Pancreas (tissue), 10 donors: ENCODE measurements at regions not wholly inside any gene's neighbourhood (a gene's known extent, or its start where the extent isn't known, plus 50 kb on each side); places are given as distances from the start of the nearest gene placed in this dataset.

Source experiments
- ATAC-seq, 4 donors: fragments of 200-7000 bp; cut with Tn5 transposase; one replicate each; pipeline versions ENCODE4 v1.8.0 to v1.9.1; 2020; ENCODE audit warnings: mild to moderate bottlenecking in 4 of 4, moderate library complexity in 4 of 4
- DNase-seq, 6 donors: peaks; one replicate each; pipeline ENCODE4 v3.0.0-alpha.2; 2020
- FAIRE-seq: peaks from 2 replicates; lab custom pipeline; 2012; peaks lifted over from hg19 to GRCh38; lab: Jason Lieb, UNC
- H3K27ac ChIP-seq, 4 donors: fragments of 200-600 bp; sonication (generic); 1 replicate in 3 of 4; 2 replicates in 1 of 4; pipeline versions ENCODE4 v1.5.0 to v1.8.0; 2020
- H3K27me3 ChIP-seq, 4 donors: fragments of 200-600 bp; one replicate each; pipeline ENCODE4 v1.8.0; 2021
- H3K36me3 ChIP-seq, 3 donors: fragments of 200-600 bp; sonication (generic) in 1 of 3; one replicate each; pipeline versions ENCODE4 v1.5.0 to v1.8.0; 2020 to 2021
- H3K4me1 ChIP-seq, 3 donors: fragments of 200-600 bp; one replicate each; pipeline ENCODE4 v1.8.0; 2021
- H3K4me3 ChIP-seq, 4 donors: fragments of 200-600 bp; sonication (generic) in 2 of 4; one replicate each; pipeline versions ENCODE4 v1.5.0 to v1.8.0; 2020 to 2021
- H3K9me3 ChIP-seq, 4 donors: fragments of 200-600 bp; one replicate each; pipeline ENCODE4 v1.8.0; 2021
- WGBS, 2 donors: extraction: QIAGEN DNeasy Blood & Tissue Kit; methylation state at CpG; one replicate each; pipeline ENCODE4 v1.1.7; 2013; 5-methylcytosine and 5-hydroxymethylcytosine counted together
- intact Hi-C, 3 donors: fragments of 100-400 bp; cut with DNase I; formaldehyde crosslinking; loops; one replicate each; pipeline versions ENCODE4 v1.11.1 to v1.14.2; 2022
- TF ChIP-seq, protein P1 (sequence below), 4 donors: fragments of 200-600 bp; sonication (generic) in 3 of 4; IDR thresholded peaks; one replicate each; pipeline versions ENCODE4 v1.5.0 to v1.8.0; 2021; ENCODE audit warnings: antibody characterized with exemption in 4 of 4
- donor health status: healthy with polysubstance abuse.
- donor health status: DM: no; HTN: no; CAD: no; lungs with moderate emphysema.
- donor health status: DM: no; HTN: no; CAD: no.
- donor health status: control.
- donor health status: control.
- donor health status: Bipolar disorder and iron deficiency.
- donor health status: DM: yes; HTN: yes; CAD: no.
- donor health status: DM: no; HTN: no; CAD: no.
- donor health status: DM: no; HTN: no; CAD: no.
- donor health status: DM: yes; HTN: yes; CAD: no.

DNA sequence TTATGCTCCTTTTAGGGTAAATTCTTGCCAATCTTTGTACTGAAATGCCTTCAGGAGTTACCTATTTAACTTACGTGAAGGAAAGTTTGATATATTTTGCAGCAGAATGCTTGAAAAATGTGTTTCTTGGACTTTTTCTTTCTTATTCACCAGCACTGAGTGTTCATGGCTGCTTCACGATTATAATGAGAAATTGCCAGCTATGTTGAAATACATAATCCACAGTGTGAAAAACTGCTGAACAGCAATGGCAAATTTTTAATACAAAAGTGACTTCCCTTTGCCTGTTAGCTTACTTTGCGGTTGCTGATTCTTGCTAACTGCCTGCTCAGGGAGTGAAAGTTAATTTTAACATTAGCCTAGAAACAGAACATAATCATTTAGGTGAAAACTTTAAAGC lies 153.8 kb upstream of the SLC4A4 start:
- intact Hi-C loops = no loop called here
- 43 to 45% methylated on average over 3 of the region's 3 CpGs for WGBS, 2 donors
- DNase-seq = no peak

DNA sequence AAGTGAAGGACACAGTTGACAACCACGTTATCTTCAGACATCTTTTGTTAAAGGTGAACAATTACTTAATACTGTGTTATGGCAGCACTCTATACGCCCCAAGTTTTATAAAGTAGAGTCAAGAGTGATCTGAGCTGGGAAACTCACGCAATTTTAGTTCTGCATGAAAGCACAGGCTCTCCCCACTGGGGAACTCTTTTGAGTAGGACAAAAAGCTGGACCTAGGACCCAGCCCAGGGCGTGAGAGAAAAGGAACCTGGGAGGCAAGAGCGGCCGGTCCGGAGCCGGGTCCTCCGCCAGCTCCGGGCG lies 152.6 kb upstream of the SLC4A4 start:
- FAIRE-seq = no peak
- WGBS, 2 donors = 1% methylated on average over 11 of the region's 11 CpGs
- H3K27me3 ChIP-seq = no peaks in the 10 kb centered on the region
- H3K27ac ChIP-seq = peak overlapping the region in 3 of 4 donors; percentile 86 to 89 (median 88)
- peaks cover 0 to 14% (median 12%) of the 10 kb centered on the region in 3 donors for H3K4me1 ChIP-seq
- DNase-seq = peak in 1 of 6 donors; percentile 81
- intact Hi-C loops = no loop called here
- peak overlapping the region in 3 of 4 donors; percentile 69 to 77 (median 71) for H3K4me3 ChIP-seq
- TF ChIP-seq, protein P1, sequence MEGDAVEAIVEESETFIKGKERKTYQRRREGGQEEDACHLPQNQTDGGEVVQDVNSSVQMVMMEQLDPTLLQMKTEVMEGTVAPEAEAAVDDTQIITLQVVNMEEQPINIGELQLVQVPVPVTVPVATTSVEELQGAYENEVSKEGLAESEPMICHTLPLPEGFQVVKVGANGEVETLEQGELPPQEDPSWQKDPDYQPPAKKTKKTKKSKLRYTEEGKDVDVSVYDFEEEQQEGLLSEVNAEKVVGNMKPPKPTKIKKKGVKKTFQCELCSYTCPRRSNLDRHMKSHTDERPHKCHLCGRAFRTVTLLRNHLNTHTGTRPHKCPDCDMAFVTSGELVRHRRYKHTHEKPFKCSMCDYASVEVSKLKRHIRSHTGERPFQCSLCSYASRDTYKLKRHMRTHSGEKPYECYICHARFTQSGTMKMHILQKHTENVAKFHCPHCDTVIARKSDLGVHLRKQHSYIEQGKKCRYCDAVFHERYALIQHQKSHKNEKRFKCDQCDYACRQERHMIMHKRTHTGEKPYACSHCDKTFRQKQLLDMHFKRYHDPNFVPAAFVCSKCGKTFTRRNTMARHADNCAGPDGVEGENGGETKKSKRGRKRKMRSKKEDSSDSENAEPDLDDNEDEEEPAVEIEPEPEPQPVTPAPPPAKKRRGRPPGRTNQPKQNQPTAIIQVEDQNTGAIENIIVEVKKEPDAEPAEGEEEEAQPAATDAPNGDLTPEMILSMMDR (IDR thresholded peaks at IDR 0.05) = no peak
- no peaks in the 10 kb centered on the region for H3K9me3 ChIP-seq
- no peak for ATAC-seq
- H3K36me3 ChIP-seq = no peaks in the 10 kb centered on the region

More for the DNA sequence above, 153.8 kb upstream of the SLC4A4 start:
- Histone ChIP-seq H3K27ac (peak overlapping the region in 3 of 4 donors; percentile 39 to 89 (median 88)), H3K4me3 (no peak overlapping the region), H3K27me3 (no peaks in the 10 kb centered on the region), H3K36me3 (no peaks in the 10 kb centered on the region), H3K4me1 (peaks cover 0 to 14% (median 12%) of the 10 kb centered on the region in 3 donors), H3K9me3 (no peaks in the 10 kb centered on the region)
- no peak for ATAC-seq
- FAIRE-seq = no peak
- TF ChIP-seq, protein P1 (IDR thresholded peaks at IDR 0.05) = no peak

DNA sequence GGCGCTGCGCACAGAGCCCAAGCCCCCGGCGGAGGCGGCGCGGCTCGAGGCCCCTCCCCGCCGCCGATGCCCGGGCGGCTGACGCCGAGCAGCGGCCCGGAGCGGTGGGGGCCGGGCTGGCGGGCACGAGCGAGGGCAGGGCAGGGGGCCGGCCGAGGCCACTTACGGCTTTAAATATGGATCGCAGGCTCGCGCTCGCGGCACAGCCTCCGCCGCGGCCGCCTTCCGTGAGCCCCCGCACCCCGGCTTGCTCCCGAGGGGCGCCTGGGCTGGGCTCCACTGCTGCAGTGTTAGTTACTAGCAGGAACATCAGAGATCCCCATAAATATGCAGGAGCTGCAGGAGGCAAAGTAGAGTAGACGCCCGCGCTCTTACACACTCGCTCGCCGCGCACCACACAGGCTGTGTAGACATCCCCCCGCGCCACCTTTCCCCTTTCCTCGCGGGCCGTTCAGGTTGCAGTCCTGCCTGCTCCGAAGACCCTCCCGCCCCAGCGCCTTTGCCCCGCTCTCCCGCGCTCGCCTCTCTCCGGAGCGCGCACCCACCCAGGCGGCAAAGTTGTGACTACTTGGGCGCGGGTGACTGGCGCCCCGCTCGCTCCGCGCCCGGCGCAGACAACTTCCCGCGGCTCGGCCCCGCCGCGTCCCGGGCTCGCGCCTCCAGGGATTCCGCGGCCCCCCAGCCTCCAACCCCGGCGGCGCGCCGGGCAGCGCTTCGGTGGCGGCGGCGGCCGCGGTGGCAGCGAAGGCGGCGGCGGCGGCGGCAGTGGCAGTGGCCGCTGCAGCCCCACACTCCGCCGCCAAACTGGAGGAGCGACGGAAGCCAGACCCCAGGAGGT lies 152.0 kb upstream of the SLC4A4 start:
- intact Hi-C loops = no loop called here
- no peaks in the 10 kb centered on the region for H3K9me3 ChIP-seq
- ATAC-seq = peak; percentile 86 to 90 (median 88)
- 0 to 1% methylated on average over 88 to 105 of the region's 105 CpGs for WGBS, 2 donors
- no peaks in the 10 kb centered on the region for H3K27me3 ChIP-seq
- H3K4me1 ChIP-seq = peaks cover 0 to 14% (median 12%) of the 10 kb centered on the region in 3 donors
- peak overlapping the region; percentile 66 to 89 (median 87) for H3K27ac ChIP-seq
- H3K36me3 ChIP-seq = no peaks in the 10 kb centered on the region
- FAIRE-seq = no peak
- TF ChIP-seq, protein P1 (IDR thresholded peaks at IDR 0.05) = no peak
- DNase-seq = peak in 5 of 6 donors; percentile 67 to 88 (median 78)
- H3K4me3 ChIP-seq = peak overlapping the region; percentile 67 to 77 (median 70)

DNA sequence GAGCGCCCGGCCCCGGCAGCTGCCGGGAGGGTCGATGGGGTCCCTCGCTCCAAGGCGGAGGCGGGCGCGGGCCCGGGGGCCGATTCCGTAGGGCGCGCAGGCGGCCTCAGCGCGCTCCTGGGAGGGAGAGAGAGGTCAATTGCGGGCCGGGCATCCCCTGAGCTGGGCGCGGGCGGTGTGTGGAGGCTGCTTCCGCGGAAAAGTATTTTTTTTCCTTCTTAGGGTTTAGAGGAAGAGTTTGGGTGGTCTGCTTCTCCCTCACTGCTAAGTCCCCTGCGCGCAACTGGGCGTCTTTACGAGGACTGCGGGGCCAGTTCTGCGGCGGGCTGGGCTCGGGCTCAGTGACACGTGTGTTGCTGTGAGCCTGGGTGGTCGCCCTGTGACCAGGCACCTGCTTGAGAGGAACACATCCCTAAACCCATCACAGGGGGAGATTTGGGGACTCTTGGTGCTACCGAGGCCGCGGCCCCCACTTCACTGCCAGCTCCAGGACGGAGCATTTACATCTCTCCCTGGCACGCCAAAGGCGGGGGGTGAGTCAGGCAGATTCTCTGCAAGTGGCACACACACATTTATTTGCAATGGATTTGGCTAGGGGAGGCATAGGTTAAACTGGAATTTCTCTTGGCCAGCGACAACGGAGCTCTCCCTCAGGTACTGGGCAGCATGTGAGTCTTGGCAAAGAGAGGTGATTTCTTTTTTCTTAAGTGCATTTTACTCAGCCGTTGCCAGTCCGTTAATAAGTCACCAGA lies 151.2 kb upstream of the SLC4A4 start:
- peak overlapping the region; percentile 66 to 89 (median 87) for H3K27ac ChIP-seq
- intact Hi-C loops = no loop called here
- no peaks in the 10 kb centered on the region for H3K27me3 ChIP-seq
- WGBS, 2 donors = 0 to 1% methylated on average over 43 to 45 of the region's 45 CpGs
- ATAC-seq (peak; percentile 38 to 64 (median 58)), FAIRE-seq (no peak), DNase-seq (peak; percentile 30 to 79 (median 55))
- H3K4me3 ChIP-seq = peak overlapping the region; percentile 67 to 77 (median 70)
- no peaks in the 10 kb centered on the region for H3K36me3 ChIP-seq
- H3K4me1 ChIP-seq = peaks cover 0 to 14% (median 12%) of the 10 kb centered on the region in 3 donors
- TF ChIP-seq, protein P1 (IDR thresholded peaks at IDR 0.05) = no peak
- H3K9me3 ChIP-seq = no peaks in the 10 kb centered on the region
